DMS114 treated with DMSO at 0.1 percent for 48 hours (cell line): ENCODE measurements at regions not wholly inside any gene's neighbourhood (a gene's known extent, or its start where the extent isn't known, plus 50 kb on each side); places are given as distances from the start of the nearest gene placed in this dataset.

Experiments
- DNase-seq: peaks from one replicate; lab custom pipeline; 2025; ENCODE audit not compliant: unreplicated experiment; lab: John Stamatoyannopoulos, UW

GRCh38 chr4:181693517-181693916 lies 549.7 kb upstream of the TENM3 start:
- DNase-seq, result no peak

GRCh38 chr4:181698221-181698620 lies 545.0 kb upstream of the TENM3 start:
- DNase-seq, result no peak

- no peak for DNase-seq
Observed at GRCh38 chr4:181701214-181701613, 542.0 kb upstream of the TENM3 start.

- no peak for DNase-seq
Observed at GRCh38 chr4:181701894-181702293, 541.3 kb upstream of the TENM3 start.

- DNase-seq, result no peak
Observed at GRCh38 chr4:181702864-181703495, 540.2 kb upstream of the TENM3 start.

GRCh38 chr4:181710143-181710542 lies 533.1 kb upstream of the TENM3 start:
- no peak for DNase-seq

GRCh38 chr4:181711387-181711786 lies 531.8 kb upstream of the TENM3 start:
- DNase-seq, result no peak

GRCh38 chr4:181728305-181728966 lies 514.8 kb upstream of the TENM3 start:
- DNase-seq, result no peak

GRCh38 chr4:181731900-181732299 lies 511.3 kb upstream of the TENM3 start:
- no peak for DNase-seq

- no peak for DNase-seq
Observed at GRCh38 chr4:181737744-181738143, 505.5 kb upstream of the TENM3 start.

- DNase-seq, result no peak
Observed at GRCh38 chr4:181739031-181739430, 504.2 kb upstream of the TENM3 start.

- no peak for DNase-seq
Observed at GRCh38 chr4:181741513-181741912, 501.7 kb upstream of the TENM3 start.

GRCh38 chr4:181745933-181746625 lies 497.1 kb upstream of the TENM3 start:
- DNase-seq, result no peak

GRCh38 chr4:181748581-181748980 lies 494.6 kb upstream of the TENM3 start:
- no peak for DNase-seq

- DNase-seq, result no peak
Observed at GRCh38 chr4:181752516-181752915, 490.7 kb upstream of the TENM3 start.

GRCh38 chr4:181753207-181753606 lies 490.0 kb upstream of the TENM3 start:
- no peak for DNase-seq

- DNase-seq, result no peak
Observed at GRCh38 chr4:181755846-181756245, 487.4 kb upstream of the TENM3 start.

- no peak for DNase-seq
Observed at GRCh38 chr4:181756451-181757095, 486.6 kb upstream of the TENM3 start.

- no peak for DNase-seq
Observed at GRCh38 chr4:181757098-181757497, 486.1 kb upstream of the TENM3 start.

- DNase-seq, result no peak
Observed at GRCh38 chr4:181757910-181758660, 485.1 kb upstream of the TENM3 start.

GRCh38 chr4:181760560-181760959 lies 482.6 kb upstream of the TENM3 start:
- DNase-seq, result no peak
